B cell (primary cell): ENCODE measurements at regions not wholly inside any gene's neighbourhood (a gene's known extent, or its start where the extent isn't known, plus 50 kb on each side); places are given as distances from the start of the nearest gene placed in this dataset.

Experiments
- CTCF ChIP-seq: fragments of 200-600 bp; IDR thresholded peaks from one replicate; pipeline ENCODE4 v1.8.0; 2022; ENCODE audit warnings: antibody characterized with exemption, mild to moderate bottlenecking
- EZH2 ChIP-seq: IDR thresholded peaks from 2 replicates; pipeline ENCODE4 v1.6.1; 2012; ENCODE audit warnings: borderline replicate concordance, low read depth, mild to moderate bottlenecking, moderate library complexity, low read length; ENCODE audit not compliant: insufficient read depth, poor library complexity, severe bottlenecking

- TF ChIP-seq CTCF (no peak), EZH2 (no peak)
Observed at GRCh38 chr3:148146241-148146640, 551.5 kb upstream of the AGTR1 start.
